HG02938 (cell line): ENCODE measurements at regions not wholly inside any gene's neighbourhood (a gene's known extent, or its start where the extent isn't known, plus 50 kb on each side); places are given as distances from the start of the nearest gene placed in this dataset.

Source experiments
- ATAC-seq: cut with Tn5 transposase; IDR thresholded peaks from one replicate; pipeline ENCODE4 v1.9.1; 2021; ENCODE audit warnings: mild to moderate bottlenecking, moderate library complexity; ENCODE audit not compliant: unreplicated experiment

DNA sequence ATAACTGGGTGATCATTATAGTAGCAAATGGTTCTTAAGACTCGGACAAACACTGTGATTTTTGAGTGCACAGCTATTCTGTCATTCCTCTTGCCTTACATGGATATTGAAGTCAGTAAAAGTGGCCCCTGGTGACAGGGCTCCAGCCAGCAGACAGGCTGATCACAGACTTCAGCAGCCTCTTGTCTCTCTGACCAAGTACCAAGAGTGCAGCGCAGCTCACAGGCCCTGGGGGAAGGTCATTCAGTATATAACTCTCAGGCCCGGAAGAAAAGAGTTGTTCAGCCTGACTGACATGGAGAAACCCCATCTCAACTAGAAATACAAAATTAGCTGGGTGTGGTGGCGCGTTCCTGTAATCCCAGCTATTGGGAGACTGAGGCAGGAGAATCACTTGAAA lies 202.6 kb downstream of the HRH4 start:
- ATAC-seq = no peak

DNA sequence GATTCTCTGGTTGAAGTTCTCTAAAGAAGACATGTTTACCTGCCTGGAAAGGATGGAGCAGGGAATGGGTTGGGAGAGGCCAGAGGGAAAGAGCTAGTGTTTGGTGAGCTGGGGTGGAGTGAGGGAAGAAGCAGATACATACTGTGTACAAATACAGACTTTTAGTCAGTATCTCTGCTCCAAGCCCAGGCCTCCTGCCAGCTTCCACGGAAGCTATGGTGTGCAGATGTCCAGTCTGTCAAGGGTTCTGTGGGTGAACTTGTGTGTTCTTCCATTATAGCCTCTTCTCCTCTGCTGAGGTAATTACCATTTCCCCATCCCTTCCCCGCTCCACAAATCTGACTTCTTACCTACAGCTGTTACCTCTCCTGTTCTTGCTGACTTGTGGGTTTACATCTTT lies 208.6 kb downstream of the HRH4 start:
- no peak for ATAC-seq

- ATAC-seq = no peak
These were observed 209.1 kb downstream of the HRH4 start for GRCh38 chr18:24669502-24669901.

GRCh38 chr18:24672165-24672941 lies 211.9 kb downstream of the HRH4 start:
- no peak for ATAC-seq

GRCh38 chr18:24674200-24674599 lies 213.8 kb downstream of the HRH4 start:
- ATAC-seq = no peak

DNA sequence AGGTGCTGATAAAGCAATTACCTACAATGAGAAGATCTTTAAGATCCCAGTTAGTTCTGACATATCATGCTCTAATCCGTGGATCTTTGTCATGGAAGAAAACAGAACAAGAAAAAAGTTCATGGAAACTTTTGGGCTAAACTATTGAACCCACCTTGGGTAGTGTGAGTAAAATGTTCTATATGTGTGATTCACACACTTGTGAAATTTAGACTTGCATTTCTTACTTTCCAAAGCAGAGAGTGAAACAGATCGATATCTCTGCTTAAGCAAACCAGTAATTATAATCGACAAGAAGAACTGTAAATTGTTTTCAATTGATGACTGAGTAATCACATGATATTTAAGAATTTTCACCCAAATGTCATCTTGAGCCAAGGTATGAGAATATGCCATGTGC lies 214.2 kb downstream of the HRH4 start:
- no peak for ATAC-seq

- ATAC-seq = no peak
These were observed 216.6 kb downstream of the HRH4 start for GRCh38 chr18:24677011-24677410.

DNA sequence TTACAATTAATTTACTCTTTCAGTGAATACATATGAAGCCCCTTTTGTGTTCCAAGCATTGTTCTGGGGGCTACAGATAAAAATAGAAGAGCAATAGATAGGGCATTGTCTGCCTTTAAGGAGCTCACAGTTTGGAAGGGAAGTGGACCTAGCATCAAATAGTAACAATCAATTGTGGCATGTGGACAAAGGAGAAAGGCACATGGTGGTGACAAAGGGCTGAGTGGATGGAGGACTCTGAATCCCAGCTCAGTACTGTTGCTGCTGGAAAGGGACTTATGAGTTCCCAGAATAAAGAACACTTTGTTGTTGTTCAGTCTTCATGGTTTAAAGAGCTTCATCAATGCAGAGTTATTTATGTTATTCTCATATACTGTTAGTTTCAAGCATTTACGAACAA lies 217.7 kb downstream of the HRH4 start:
- ATAC-seq = no peak

- no peak for ATAC-seq
These were observed 218.2 kb downstream of the HRH4 start for GRCh38 chr18:24678626-24679025.

DNA sequence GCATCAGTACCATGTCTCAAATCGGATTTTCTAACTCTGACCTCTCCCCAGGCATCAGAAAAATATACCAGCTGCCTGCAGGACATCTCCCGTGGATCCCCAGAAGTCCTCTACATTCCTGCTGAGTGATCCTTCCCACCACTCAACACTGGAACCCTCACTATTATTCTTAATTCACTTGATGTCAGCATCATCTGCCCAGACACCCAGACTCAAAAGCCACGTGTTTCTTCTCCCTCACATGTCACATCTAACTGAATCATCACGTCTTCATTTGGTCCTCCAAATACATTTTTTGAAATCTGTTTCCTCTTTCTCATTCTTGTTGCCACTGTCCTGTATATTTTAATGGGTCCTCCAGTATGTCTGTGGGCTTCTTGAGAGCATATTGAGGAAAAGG lies 218.6 kb downstream of the HRH4 start:
- no peak for ATAC-seq

DNA sequence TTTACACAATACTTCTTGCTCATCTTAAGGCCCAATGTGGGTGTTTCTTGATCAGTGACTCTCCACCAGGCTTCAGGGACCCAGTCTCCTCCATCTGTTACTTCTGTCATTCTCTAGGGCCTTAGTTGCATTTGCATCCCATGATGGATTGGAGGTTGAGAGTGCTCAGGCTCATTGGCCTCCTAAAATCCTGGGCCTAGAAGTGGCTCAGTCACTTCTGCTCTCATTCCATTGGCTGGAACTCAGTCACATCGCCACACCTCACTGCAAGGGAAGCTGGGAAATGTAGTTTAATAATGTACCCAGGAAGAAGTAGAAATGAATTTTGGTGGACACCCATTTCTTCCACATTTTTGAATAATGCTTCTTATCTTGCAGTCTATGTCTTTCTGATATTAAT lies 223.5 kb downstream of the HRH4 start:
- ATAC-seq = no peak

DNA sequence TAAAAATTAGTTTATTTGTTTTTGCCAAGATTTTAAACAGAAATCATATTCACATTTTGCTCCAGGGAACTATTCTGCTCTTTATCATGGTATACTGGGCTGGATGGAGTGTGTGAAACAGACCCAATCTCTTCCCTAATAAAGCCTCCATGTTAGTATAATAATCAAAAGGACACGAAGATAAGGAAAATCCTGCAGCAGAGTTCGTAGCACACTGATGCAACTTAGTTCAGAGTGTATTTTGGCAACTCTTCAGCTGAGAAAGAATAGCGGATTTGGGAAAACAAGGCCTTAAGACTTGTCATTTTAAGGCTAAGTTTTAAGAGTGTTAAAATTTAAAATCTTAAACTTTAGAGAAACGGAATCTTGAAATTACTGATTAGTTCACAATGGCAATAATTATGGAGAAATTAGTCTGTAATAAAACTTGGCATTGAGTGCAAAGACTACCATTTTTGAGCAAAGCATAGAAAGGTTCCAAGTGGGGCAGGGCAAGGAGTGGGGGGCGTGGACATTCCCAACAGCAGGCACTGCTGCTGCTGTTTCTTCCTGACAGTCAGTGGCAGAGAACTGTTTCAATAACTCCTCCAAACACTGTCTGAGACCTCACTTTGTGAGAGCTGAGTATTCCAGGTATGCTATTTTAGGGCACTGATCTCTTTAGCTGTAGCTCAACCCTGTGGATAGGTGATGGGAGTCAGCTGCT lies 225.0 kb downstream of the HRH4 start:
- no peak for ATAC-seq

- no peak for ATAC-seq
These were observed 234.7 kb downstream of the HRH4 start for GRCh38 chr18:24695168-24695567.

GRCh38 chr18:24702001-24702515 lies 241.6 kb downstream of the HRH4 start:
- no peak for ATAC-seq

GRCh38 chr18:24703316-24703715 lies 242.9 kb downstream of the HRH4 start:
- no peak for ATAC-seq

GRCh38 chr18:24704946-24705630 lies 244.7 kb downstream of the HRH4 start:
- no peak for ATAC-seq

GRCh38 chr18:24710474-24710873 lies 250.0 kb downstream of the HRH4 start:
- ATAC-seq = no peak

DNA sequence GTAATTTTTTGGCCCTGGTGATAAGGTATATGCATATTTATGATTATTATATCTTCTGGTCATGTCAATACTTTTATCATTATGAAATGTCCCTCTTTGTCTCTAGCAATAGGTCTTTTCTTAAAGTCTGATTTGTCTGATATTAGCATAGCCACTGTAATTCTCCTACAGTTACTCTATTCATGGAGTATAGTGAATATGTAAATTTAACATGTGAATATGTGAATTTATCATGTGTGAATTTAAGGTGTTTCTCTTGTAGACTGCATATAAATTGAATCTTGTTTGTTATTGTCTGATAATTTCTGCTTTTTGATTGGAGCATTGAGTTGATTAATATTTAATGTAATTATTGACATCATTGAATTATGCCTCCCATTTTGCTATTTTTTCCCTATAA lies 259.4 kb downstream of the HRH4 start:
- no peak for ATAC-seq

DNA sequence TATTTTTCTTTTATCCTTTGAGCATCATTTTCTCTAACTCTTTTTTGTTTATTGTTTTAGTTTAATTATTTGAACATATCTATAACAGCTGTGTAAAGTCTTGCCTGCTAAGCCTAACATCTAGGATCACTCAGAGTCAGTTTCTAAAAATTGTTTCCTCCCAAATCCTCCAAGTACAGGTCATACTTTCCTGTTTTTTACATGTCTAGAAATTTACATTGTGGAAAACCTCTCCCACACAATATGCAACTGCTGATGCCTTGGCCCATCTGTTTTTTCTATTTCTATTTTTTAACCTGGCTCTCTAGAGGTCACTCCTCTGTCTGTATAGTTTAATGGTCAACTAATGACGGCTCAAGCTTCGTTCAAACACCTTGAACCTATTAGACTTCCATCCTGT lies 261.0 kb downstream of the HRH4 start:
- no peak for ATAC-seq

DNA sequence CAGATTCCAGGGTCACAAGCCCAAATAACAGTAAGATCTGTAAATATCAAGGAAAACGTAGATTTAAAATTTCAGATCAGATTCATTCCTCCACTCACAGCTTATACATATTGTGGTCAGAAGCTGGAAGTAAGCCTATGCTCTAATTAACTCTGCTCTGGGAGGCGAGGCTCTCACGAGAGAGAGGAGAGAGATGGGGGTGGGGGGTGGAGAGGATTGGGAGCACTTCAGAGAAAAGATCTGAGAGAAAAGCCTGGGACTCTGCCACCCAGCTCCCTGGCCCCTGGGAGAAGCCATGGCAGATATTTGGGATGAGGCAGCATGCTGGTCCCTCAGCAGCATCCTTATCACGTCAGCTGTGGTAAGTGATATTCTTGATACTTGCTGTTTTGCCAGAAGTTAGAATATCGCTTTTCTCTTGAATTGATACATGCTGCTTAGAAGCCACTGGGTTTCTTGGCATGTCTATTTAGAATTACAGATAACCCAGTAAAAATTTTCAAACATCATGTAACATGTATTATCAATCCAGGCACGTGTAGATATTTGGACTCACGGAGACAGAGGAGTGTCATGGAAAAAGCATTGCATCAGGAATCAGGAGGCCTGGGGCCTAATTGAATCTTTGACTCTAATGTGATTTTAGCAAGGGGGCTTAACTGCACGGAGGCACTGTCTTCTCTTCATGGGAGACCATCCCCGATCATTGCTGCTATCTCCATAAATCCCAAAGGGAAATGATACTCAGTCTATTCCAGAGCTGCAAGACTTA lies 265.4 kb downstream of the HRH4 start:
- no peak for ATAC-seq
